NOMO-1 treated with dmso at 0.1 percent for 144 hours (cell line): ENCODE measurements at regions not wholly inside any gene's neighbourhood (a gene's known extent, or its start where the extent isn't known, plus 50 kb on each side); places are given as distances from the start of the nearest gene placed in this dataset.

ENCODE experiments used
- DNase-seq: peaks from one replicate; lab custom pipeline; 2025; ENCODE audit not compliant: unreplicated experiment; lab: John Stamatoyannopoulos, UW

GRCh38 chrX:51798701-51799100 lies 55.5 kb downstream of the GSPT2 start:
- DNase-seq = no peak

DNA sequence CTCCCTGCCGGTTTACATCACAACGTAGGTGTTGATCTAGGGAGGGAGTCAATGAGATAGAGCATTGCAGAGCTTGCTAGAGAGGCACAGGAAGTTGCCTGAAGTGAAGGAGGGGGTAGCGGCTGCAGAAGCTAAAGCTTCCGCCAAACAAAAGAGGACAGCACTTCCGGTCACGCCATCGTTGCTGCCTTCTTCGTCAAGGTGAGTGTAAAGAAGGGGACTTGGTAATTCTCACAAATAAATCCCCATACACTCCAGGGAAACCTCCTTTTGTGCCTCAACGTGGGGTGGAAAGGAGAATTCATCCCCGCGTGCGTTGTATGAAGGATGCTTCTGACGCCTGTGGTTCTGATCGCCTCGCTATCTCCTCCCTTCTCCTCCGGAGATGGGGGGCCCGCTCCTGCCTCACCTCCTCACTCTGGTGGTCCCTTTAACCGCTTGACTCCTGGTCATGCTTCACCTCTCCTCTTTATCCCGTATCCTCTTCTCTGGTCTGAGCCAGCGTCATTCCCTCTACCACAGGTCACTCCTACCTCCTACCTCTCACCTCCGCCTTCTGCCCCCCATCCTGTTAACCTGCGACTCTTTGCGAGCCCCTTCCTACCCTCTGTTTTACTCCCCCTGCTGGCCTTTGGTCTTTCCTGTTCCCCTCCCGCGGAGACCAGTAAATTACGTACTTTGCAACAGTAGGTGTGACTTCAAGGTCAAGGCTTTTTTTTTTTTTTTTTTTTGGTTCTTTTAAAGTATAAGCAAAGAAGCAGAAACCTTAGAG lies 59.9 kb downstream of the GSPT2 start:
- DNase-seq = peak; percentile 27

- no peak for DNase-seq
Measured at GRCh38 chrX:51803833-51804232, 60.6 kb downstream of the GSPT2 start.

GRCh38 chrX:51804741-51805140 lies 61.5 kb downstream of the GSPT2 start:
- DNase-seq = no peak

DNA sequence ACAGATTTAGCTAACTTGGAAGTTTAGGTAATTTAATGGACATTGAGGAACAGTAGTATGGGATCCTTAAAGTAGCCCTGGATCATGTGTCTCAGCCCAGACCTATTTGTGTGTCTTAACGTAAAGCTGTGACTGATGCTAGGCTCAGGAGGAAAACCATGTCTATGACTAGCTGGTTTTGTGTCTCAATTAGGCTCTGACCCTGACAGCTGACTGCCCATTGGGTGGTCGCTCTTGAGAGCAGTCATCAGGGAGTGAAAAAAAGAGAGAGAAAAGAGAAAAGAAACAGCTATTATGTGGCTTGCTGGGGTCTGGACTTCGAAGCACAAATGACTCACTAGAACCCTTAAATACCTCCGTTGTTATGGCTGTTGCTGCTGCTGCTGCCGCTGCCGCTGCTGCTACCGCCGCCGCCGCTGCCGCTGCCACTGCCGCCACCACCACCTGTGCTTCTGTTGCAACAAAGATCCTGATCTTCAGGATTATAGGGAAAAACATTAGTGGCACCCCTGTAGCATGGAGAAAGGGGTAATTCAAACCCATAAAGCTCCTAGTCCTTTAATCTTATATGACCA lies 70.7 kb downstream of the GSPT2 start:
- no peak for DNase-seq

GRCh38 chrX:51824061-51824460 lies 69.4 kb upstream of the MAGED1 start:
- DNase-seq = no peak

DNA sequence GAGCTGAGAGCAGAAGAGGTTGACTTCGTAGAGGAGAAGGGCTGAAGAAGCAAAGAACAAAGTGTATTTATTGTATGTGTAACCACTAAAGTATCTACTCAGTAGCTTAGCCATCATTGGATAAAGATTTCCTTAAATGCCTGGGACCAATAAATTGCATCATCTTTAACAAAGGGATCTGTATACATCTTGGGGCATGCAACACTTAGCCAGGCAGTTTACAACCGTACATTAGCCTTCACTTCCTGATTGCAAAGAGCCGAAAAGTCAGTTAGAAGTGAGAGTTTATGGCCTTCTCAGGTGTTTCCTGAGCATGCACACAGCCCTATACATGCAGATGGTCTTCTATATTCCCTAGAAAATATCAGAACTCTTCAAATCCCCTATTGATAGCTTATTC lies 68.0 kb upstream of the MAGED1 start:
- DNase-seq = no peak

DNA sequence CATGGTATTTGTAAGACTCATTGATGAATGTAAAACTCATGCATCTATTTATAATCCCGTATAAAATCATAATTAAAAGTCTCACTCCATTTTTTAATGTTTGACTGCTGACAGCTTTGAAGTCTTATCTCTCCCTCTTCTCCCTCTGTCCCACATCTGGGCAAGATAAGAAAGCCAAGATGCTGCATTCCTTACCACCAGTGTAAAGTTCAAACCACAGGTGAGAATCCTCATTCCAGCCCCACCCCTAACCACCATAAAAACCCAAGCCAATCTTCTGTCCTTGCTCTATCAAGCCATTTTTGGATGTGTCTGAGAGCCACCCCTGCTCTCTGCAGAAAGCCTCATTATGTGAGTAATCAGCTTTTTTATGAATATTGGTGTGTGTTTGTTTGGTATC lies 59.3 kb upstream of the MAGED1 start:
- no peak for DNase-seq

DNA sequence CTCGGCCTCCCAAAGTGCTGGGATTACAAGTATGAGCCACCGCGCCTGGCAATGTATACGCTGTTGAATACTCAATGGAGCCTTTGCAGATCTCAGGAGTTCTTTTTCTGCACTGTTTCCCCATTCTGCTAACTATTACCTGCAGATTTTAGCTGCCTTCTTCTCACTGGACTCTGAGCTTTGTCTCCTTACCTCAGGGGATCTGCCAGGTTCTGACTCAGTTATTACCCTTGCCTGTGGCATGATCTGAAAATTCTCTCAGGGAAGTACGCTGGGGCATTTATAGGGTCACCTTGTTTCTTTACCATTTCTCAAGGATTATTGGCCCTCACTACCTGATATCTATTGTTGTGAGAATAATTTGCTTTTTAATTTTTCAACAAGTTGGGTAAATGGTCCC lies 56.6 kb upstream of the MAGED1 start:
- no peak for DNase-seq

GRCh38 chrX:51837451-51837850 lies 56.0 kb upstream of the MAGED1 start:
- DNase-seq = no peak

GRCh38 chrX:51837921-51838320 lies 55.5 kb upstream of the MAGED1 start:
- no peak for DNase-seq
